ENCODE measurements at regions not wholly inside any gene's neighbourhood (a gene's known extent, or its start where the extent isn't known, plus 50 kb on each side); places are given as distances from the start of the nearest gene placed in this dataset.
A peak's percentile ranks its signal among the peaks of the same experiment; 100 is the strongest.

- no peaks in the 10 kb centered on the region for H3K36me3 ChIP-seq (ENCODE audit: insufficient read depth in 1 of 2, low read depth in 1 of 2)
- no peak for ATAC-seq
- H3K4me1 ChIP-seq: peaks cover 9% of the 10 kb centered on the region
- no peak overlapping the region for H3K27ac ChIP-seq
- no peaks in the 10 kb centered on the region for H3K27me3 ChIP-seq (ENCODE audit: insufficient read depth in 3 of 3, low read length in 2 of 3)
- WGBS, 3 donors: 83 to 90% (median 89%) methylated on average over 4 of the region's 4 CpGs
- intact Hi-C loops (cut with DNase I): no loop called here
- peak in 1 of 2 donors; percentile 33 for DNase-seq
- TF ChIP-seq, protein P1, sequence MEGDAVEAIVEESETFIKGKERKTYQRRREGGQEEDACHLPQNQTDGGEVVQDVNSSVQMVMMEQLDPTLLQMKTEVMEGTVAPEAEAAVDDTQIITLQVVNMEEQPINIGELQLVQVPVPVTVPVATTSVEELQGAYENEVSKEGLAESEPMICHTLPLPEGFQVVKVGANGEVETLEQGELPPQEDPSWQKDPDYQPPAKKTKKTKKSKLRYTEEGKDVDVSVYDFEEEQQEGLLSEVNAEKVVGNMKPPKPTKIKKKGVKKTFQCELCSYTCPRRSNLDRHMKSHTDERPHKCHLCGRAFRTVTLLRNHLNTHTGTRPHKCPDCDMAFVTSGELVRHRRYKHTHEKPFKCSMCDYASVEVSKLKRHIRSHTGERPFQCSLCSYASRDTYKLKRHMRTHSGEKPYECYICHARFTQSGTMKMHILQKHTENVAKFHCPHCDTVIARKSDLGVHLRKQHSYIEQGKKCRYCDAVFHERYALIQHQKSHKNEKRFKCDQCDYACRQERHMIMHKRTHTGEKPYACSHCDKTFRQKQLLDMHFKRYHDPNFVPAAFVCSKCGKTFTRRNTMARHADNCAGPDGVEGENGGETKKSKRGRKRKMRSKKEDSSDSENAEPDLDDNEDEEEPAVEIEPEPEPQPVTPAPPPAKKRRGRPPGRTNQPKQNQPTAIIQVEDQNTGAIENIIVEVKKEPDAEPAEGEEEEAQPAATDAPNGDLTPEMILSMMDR (IDR thresholded peaks at IDR 0.05): no peak
- no peaks in the 10 kb centered on the region for H3K9me3 ChIP-seq
- no peak overlapping the region for H3K4me3 ChIP-seq
These were observed 56.2 kb upstream of the ZMIZ1 start for GRCh38 chr10:79012567-79012966.

GRCh38 chr10:79013406-79013987 is 55.3 kb upstream of the ZMIZ1 start:
- intact Hi-C loops (cut with DNase I): no loop called here
- H3K27me3 ChIP-seq (ENCODE audit: insufficient read depth in 3 of 3, low read length in 2 of 3): no peaks in the 10 kb centered on the region
- WGBS, 3 donors: 61 to 78% (median 68%) methylated on average over 12 of the region's 12 CpGs
- no peak overlapping the region for H3K27ac ChIP-seq
- DNase-seq: peak in 1 of 2 donors; percentile 18
- no peak overlapping the region for H3K4me3 ChIP-seq
- TF ChIP-seq, protein P1 (IDR thresholded peaks at IDR 0.05): no peak
- no peaks in the 10 kb centered on the region for H3K36me3 ChIP-seq (ENCODE audit: insufficient read depth in 1 of 2, low read depth in 1 of 2)
- H3K4me1 ChIP-seq: peaks cover 1% of the 10 kb centered on the region
- no peaks in the 10 kb centered on the region for H3K9me3 ChIP-seq
- ATAC-seq: no peak

- 98 to 100% (median 100%) methylated on average over 1 of the region's 1 CpG for whole genome bisulfite sequencing, 3 donors
- TF ChIP-seq, protein P1 (IDR thresholded peaks at IDR 0.05): no peak
- Histone ChIP-seq H3K27me3 (ENCODE audit: insufficient read depth in 3 of 3, low read length in 2 of 3) (no peaks in the 10 kb centered on the region), H3K4me3 (no peak overlapping the region), H3K27ac (no peak overlapping the region), H3K9me3 (no peaks in the 10 kb centered on the region), H3K36me3 (ENCODE audit: insufficient read depth in 1 of 2, low read depth in 1 of 2) (no peaks in the 10 kb centered on the region), H3K4me1 (peaks cover 8% of the 10 kb centered on the region)
- DNase-seq (peak in 1 of 2 donors; percentile 15), ATAC-seq (no peak)
- intact Hi-C loops (cut with DNase I): no loop called here
These were observed 54.0 kb upstream of the ZMIZ1 start for GRCh38 chr10:79014796-79015195.

DNA sequence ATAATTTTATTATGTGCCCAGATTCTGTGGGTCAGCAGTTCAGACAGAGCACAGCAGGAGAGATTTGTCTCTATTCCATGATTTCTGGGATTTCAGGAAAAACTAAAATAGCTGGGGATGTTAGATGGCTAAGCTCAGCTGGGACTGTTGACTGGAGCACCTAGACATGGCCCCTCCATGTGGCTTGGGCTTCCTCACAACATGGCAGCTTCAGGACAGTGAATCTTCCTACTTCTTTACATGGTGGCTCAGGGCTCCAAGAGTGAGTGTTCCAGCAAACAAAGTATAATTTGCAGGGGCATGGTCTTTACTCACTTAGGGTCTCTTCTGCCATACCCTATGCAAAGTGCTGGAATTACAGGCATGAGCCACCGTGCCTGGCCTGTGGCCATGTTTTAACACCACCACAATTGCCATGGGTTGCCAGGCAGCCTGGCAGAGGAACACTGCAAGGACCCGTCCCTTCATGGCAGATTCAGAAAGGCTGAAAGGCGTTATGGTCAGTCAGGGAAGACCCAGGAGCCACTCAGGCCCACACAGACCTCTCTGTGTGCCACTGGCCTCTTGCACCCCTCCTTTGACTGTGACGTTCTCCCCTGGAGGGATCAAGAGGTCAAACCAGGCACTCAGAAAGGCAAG is 50.8 kb upstream of the ZMIZ1 start:
- TF ChIP-seq, protein P1 (IDR thresholded peaks at IDR 0.05): no peak
- ATAC-seq (no peak), DNase-seq (no peak)
- peak overlapping the region; percentile 85 for H3K27ac ChIP-seq
- no peaks in the 10 kb centered on the region for H3K36me3 ChIP-seq (ENCODE audit: insufficient read depth in 1 of 2, low read depth in 1 of 2)
- H3K4me1 ChIP-seq: peaks cover 14% of the 10 kb centered on the region
- no peak overlapping the region for H3K4me3 ChIP-seq
- WGBS, 3 donors: 59 to 85% (median 72%) methylated on average over 4 of the region's 4 CpGs
- H3K9me3 ChIP-seq: no peaks in the 10 kb centered on the region
- intact Hi-C loops (cut with DNase I): no loop called here
- H3K27me3 ChIP-seq (ENCODE audit: insufficient read depth in 3 of 3, low read length in 2 of 3): no peaks in the 10 kb centered on the region
